K562 (cell line): ENCODE measurements at regions not wholly inside any gene's neighbourhood (a gene's known extent, or its start where the extent isn't known, plus 50 kb on each side); places are given as distances from the start of the nearest gene placed in this dataset.

Experiments
- ARID3B ChIP-seq: fragments of 250-450 bp; sonication (Bioruptor Pico); IDR thresholded peaks from 2 replicates; pipeline ENCODE4 v1.4.0; 2020; ENCODE audit warnings: borderline replicate concordance
- ATF7 ChIP-seq: fragments of 450-650 bp; IDR thresholded peaks from 2 replicates; pipeline ENCODE4 v1.7.1; 2014; ENCODE audit warnings: mild to moderate bottlenecking, moderate library complexity
- BRD9 ChIP-seq: fragments of 450-650 bp; IDR thresholded peaks from 2 replicates; pipeline ENCODE4 v1.6.1; 2018; ENCODE audit warnings: low read depth; ENCODE audit not compliant: partially characterized antibody
- EHMT2 ChIP-seq: fragments of 450-650 bp; IDR thresholded peaks from 2 replicates; pipeline ENCODE4 v1.6.1; 2018; ENCODE audit warnings: antibody characterized with exemption
- FOXM1 ChIP-seq, 2 experiments: fragments of 450-650 bp in 1 of 2; sonication (generic) in 1 of 2; formaldehyde crosslinking in 1 of 2; IDR thresholded peaks; 2 replicates each; pipeline versions ENCODE4 v1.6.1 to v1.9.0; 2017 to 2022; ENCODE audit warnings: low read depth in 2 of 2, mild to moderate bottlenecking in 2 of 2, missing genetic modification reagents in 1 of 2, moderate library complexity in 1 of 2
- HDAC2 ChIP-seq: fragments of 450-650 bp; IDR thresholded peaks from 2 replicates; pipeline ENCODE4 v1.6.1; 2016; ENCODE audit warnings: mild to moderate bottlenecking
- HLTF ChIP-seq: fragments of 450-650 bp; IDR thresholded peaks from 2 replicates; pipeline ENCODE4 v1.6.1; 2016
- HMGXB4 ChIP-seq: sonication (generic); formaldehyde crosslinking; IDR thresholded peaks from 2 replicates; pipeline ENCODE4 v1.8.1; 2023; ENCODE audit warnings: mild to moderate bottlenecking, missing genetic modification reagents
- NFE2 ChIP-seq: IDR thresholded peaks from 2 replicates; pipeline ENCODE4 v1.6.1; 2014; ENCODE audit warnings: antibody characterized with exemption, low read depth
- RB1 ChIP-seq: fragments of 450-650 bp; IDR thresholded peaks from 2 replicates; pipeline ENCODE4 v1.6.1; 2017; ENCODE audit warnings: low read depth, mild to moderate bottlenecking
- TEAD4 ChIP-seq, 2 experiments: sonication (generic) in 1 of 2; formaldehyde crosslinking in 1 of 2; IDR thresholded peaks; 2 replicates each; pipeline versions ENCODE4 v1.6.1 to v1.8.0; 2012 to 2022; ENCODE audit warnings: borderline replicate concordance in 1 of 2, inconsistent platforms in 1 of 2, low read length in 1 of 2, mild to moderate bottlenecking in 1 of 2, missing genetic modification reagents in 1 of 2
- ZNF24 ChIP-seq: fragments of 450-650 bp; IDR thresholded peaks from 2 replicates; pipeline ENCODE4 v1.6.1; 2016
- ZNF41 ChIP-seq: fragments of 250-450 bp; sonication (Bioruptor Pico); conservative IDR thresholded peaks from 2 replicates; pipeline ENCODE4 v1.4.0; 2020; ENCODE audit warnings: mild to moderate bottlenecking
- TF ChIP-seq, protein P1 (sequence below): fragments of 250-450 bp; sonication (Bioruptor Pico); IDR thresholded peaks from 2 replicates; pipeline ENCODE4 v1.5.0; 2021
- TF ChIP-seq, protein P2 (sequence below): fragments of 250-450 bp; sonication (Bioruptor Pico); IDR thresholded peaks from 2 replicates; pipeline ENCODE4 v1.4.0; 2020; ENCODE audit warnings: mild to moderate bottlenecking, moderate library complexity, borderline replicate concordance
- TF ChIP-seq, protein P3 (sequence below), 2 experiments: IDR thresholded peaks; 2 replicates each; pipeline ENCODE4 v1.6.1; 2012; ENCODE audit warnings: improper control_type of control experiment in 2 of 2, low read depth in 2 of 2, low read length in 2 of 2, borderline replicate concordance in 1 of 2
- TF ChIP-seq, protein P4 (sequence below), 2 experiments: fragments of 450-650 bp in 1 of 2; sonication (generic) in 1 of 2; formaldehyde crosslinking; conservative IDR thresholded peaks; 2 replicates each; pipeline versions ENCODE4 v1.4.0 to v1.8.1; 2020 to 2022; ENCODE audit warnings: mild to moderate bottlenecking in 1 of 2, missing genetic modification reagents in 1 of 2

DNA sequence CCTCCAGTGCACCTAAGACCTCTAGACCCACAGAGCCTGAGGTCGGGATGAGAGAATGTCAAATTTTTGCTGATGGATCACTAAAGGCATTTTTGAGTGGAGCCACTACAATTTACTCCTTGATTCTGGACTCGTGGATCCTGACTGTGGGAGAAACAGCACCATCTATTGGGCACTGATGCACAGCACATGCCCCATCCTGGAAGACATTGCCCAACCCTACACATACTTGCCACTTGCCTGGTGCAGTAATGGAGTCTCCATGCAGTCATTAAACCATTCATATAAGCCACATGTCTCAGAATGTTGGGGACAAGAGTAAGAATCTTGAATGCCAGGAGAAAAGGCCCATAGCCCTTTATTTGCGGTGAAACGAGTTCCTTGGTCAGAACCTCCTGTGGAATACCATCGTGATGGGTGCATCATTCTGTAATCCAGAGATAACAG lies 103.9 kb downstream of the GGTLC2 start (continued):
- TF ChIP-seq RB1 = 0 out of 2 replicates have a peak, but pooled peaks have one; percentile 3
- no peak for TF ChIP-seq ZNF24
- TF ChIP-seq, protein P1, sequence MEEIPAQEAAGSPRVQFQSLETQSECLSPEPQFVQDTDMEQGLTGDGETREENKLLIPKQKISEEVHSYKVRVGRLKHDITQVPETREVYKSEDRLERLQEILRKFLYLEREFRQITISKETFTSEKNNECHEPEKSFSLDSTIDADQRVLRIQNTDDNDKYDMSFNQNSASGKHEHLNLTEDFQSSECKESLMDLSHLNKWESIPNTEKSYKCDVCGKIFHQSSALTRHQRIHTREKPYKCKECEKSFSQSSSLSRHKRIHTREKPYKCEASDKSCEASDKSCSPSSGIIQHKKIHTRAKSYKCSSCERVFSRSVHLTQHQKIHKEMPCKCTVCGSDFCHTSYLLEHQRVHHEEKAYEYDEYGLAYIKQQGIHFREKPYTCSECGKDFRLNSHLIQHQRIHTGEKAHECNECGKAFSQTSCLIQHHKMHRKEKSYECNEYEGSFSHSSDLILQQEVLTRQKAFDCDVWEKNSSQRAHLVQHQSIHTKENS (CRISPR knock-in tag) = 0 out of 2 replicates have a peak, but pooled peaks have one; percentile 2
- peak; percentile 58 for TF ChIP-seq TEAD4 (IDR thresholded peaks at IDR 0.05; ENCODE audit: low read length)
- TF ChIP-seq TEAD4 (CRISPR knock-in tag; IDR thresholded peaks at IDR 0.05; ENCODE audit: borderline replicate concordance) = no peak
- TF ChIP-seq, protein P2, sequence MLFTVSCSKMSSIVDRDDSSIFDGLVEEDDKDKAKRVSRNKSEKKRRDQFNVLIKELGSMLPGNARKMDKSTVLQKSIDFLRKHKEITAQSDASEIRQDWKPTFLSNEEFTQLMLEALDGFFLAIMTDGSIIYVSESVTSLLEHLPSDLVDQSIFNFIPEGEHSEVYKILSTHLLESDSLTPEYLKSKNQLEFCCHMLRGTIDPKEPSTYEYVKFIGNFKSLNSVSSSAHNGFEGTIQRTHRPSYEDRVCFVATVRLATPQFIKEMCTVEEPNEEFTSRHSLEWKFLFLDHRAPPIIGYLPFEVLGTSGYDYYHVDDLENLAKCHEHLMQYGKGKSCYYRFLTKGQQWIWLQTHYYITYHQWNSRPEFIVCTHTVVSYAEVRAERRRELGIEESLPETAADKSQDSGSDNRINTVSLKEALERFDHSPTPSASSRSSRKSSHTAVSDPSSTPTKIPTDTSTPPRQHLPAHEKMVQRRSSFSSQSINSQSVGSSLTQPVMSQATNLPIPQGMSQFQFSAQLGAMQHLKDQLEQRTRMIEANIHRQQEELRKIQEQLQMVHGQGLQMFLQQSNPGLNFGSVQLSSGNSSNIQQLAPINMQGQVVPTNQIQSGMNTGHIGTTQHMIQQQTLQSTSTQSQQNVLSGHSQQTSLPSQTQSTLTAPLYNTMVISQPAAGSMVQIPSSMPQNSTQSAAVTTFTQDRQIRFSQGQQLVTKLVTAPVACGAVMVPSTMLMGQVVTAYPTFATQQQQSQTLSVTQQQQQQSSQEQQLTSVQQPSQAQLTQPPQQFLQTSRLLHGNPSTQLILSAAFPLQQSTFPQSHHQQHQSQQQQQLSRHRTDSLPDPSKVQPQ (CRISPR knock-in tag) = no peak
- no peak for TF ChIP-seq NFE2
- TF ChIP-seq EHMT2 = no peak
- no peak for TF ChIP-seq HLTF
- no peak for TF ChIP-seq ARID3B (CRISPR knock-in tag)
- TF ChIP-seq ZNF41 (CRISPR knock-in tag) = no peak
- TF ChIP-seq BRD9 = no peak
- TF ChIP-seq FOXM1 (IDR thresholded peaks at IDR 0.05; ENCODE audit: low read depth) = no peak
- no peak for TF ChIP-seq FOXM1 (CRISPR knock-in tag; IDR thresholded peaks at IDR 0.05; ENCODE audit: low read depth)
- TF ChIP-seq, protein P3, sequence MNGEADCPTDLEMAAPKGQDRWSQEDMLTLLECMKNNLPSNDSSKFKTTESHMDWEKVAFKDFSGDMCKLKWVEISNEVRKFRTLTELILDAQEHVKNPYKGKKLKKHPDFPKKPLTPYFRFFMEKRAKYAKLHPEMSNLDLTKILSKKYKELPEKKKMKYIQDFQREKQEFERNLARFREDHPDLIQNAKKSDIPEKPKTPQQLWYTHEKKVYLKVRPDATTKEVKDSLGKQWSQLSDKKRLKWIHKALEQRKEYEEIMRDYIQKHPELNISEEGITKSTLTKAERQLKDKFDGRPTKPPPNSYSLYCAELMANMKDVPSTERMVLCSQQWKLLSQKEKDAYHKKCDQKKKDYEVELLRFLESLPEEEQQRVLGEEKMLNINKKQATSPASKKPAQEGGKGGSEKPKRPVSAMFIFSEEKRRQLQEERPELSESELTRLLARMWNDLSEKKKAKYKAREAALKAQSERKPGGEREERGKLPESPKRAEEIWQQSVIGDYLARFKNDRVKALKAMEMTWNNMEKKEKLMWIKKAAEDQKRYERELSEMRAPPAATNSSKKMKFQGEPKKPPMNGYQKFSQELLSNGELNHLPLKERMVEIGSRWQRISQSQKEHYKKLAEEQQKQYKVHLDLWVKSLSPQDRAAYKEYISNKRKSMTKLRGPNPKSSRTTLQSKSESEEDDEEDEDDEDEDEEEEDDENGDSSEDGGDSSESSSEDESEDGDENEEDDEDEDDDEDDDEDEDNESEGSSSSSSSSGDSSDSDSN (IDR thresholded peaks at IDR 0.05; ENCODE audit: borderline replicate concordance in 1 of 2, low read depth in 2 of 2, low read length in 2 of 2) = 0 out of 4 replicates have a peak, but pooled peaks of 1 of the 2 experiments have one; percentile 48
- TF ChIP-seq HDAC2 = no peak
- no peak for TF ChIP-seq ATF7
- peak; percentile 64; the same call in 1 of the 2 replicates for TF ChIP-seq HMGXB4
- TF ChIP-seq, protein P4, sequence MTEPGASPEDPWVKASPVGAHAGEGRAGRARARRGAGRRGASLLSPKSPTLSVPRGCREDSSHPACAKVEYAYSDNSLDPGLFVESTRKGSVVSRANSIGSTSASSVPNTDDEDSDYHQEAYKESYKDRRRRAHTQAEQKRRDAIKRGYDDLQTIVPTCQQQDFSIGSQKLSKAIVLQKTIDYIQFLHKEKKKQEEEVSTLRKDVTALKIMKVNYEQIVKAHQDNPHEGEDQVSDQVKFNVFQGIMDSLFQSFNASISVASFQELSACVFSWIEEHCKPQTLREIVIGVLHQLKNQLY (CRISPR knock-in tag; conservative IDR thresholded peaks at IDR 0.05) = peak in 1 of 2 experiments; percentile 70; a peak in 1 of 4 replicates
